ENCODE measurements at regions not wholly inside any gene's neighbourhood (a gene's known extent, or its start where the extent isn't known, plus 50 kb on each side); places are given as distances from the start of the nearest gene placed in this dataset.
"Not testable (repeated sequence)": the region's sequence is repeated elsewhere in the genome, so short reads cannot be mapped to it uniquely, and the experiment has no call there.

DNA sequence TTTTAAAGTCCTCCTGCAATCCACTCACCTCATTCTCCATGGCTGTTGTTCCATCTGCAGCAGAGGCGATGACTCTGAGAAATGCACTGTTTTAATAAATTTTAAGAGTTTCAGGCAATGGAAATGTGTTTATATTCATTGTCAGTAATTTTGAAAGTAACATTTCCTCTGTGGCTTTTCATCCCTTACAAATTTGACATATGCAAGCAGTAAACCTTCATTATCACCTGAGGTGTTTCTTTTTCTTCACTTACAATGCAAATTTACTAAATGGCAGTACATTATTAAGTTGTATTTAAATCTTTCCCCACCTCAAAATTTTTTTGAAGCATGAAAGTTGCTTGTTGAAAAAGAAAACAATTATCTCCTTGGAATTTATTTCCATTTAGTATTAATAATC, 136.9 kb downstream of the DIRAS2 start:
- Histone ChIP-seq H3K9me3 (no peaks in the 10 kb centered on the region), H3K4me3 (no peak overlapping the region), H3K27me3 (no peaks in the 10 kb centered on the region), H3K27ac (no peak overlapping the region), H3K36me3 (no peaks in the 10 kb centered on the region), H3K4me1 (no peaks in the 10 kb centered on the region)
- ATAC-seq (ENCODE audit: low FRiP score in 2 of 2) (no peak), DNase-seq (no peak)
- TF ChIP-seq POLR2AphosphoS5 (IDR thresholded peaks at IDR 0.05) (no peak), EP300 (IDR thresholded peaks at IDR 0.05) (no peak), POLR2A (IDR thresholded peaks at IDR 0.05) (no peak)
- TF ChIP-seq, protein P1, sequence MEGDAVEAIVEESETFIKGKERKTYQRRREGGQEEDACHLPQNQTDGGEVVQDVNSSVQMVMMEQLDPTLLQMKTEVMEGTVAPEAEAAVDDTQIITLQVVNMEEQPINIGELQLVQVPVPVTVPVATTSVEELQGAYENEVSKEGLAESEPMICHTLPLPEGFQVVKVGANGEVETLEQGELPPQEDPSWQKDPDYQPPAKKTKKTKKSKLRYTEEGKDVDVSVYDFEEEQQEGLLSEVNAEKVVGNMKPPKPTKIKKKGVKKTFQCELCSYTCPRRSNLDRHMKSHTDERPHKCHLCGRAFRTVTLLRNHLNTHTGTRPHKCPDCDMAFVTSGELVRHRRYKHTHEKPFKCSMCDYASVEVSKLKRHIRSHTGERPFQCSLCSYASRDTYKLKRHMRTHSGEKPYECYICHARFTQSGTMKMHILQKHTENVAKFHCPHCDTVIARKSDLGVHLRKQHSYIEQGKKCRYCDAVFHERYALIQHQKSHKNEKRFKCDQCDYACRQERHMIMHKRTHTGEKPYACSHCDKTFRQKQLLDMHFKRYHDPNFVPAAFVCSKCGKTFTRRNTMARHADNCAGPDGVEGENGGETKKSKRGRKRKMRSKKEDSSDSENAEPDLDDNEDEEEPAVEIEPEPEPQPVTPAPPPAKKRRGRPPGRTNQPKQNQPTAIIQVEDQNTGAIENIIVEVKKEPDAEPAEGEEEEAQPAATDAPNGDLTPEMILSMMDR (IDR thresholded peaks at IDR 0.05) = no peak
- 85 to 93% methylated on average over 1 of the region's 1 CpG for WGBS, 2 donors

DNA sequence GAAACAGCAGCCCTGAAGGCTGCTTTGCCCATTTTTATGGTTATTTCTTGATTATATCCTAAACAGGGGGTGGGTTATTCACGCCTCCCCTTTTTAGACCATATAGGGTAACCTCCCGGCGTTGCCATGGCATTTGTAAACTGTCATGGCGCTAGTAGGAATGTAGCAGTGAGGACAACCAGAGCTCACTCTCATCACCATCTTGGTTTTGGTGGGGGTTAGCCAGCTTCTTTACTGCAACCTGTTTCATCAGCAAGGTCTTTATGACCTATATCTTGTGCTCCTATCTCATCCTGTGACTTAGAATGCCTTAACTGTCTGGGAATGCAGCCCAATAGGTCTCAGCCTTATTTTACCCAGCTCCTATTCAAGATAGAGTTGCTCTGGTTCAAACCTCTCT, 136.2 kb downstream of the DIRAS2 start:
- H3K9me3 ChIP-seq; H3K4me3 ChIP-seq; ATAC-seq (ENCODE audit: low FRiP score in 2 of 2); H3K4me1 ChIP-seq; H3K27ac ChIP-seq; H3K36me3 ChIP-seq; H3K27me3 ChIP-seq; DNase-seq: not testable (repeated sequence)
- WGBS, 2 donors = 82 to 92% methylated on average over 4 of the region's 4 CpGs

DNA sequence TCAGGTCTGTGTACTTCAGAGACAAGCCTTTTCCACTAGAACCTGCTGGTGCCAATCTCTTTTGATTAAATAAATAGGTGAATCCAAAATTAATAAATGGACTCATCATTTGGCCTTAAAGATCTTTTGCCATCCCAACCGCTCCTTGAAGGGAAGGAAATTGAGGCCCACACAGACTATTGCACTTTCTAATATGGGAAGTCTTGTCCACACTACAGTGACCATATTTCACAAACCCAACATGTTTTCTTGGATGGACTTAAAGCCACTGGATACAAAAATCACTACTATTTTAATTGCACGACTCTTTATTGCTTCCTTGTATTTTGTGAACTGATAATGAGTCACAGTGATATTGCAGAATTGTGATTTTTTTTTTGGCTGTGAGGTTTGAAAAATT, 135.0 kb downstream of the DIRAS2 start:
- H3K36me3 ChIP-seq = no peaks in the 10 kb centered on the region
- H3K4me1 ChIP-seq = no peaks in the 10 kb centered on the region
- no peak for ATAC-seq (ENCODE audit: low FRiP score in 2 of 2)
- DNase-seq = no peak
- TF ChIP-seq POLR2AphosphoS5 (IDR thresholded peaks at IDR 0.05) = no peak
- TF ChIP-seq, protein P1 (IDR thresholded peaks at IDR 0.05) = no peak
- TF ChIP-seq POLR2A (IDR thresholded peaks at IDR 0.05) = no peak
- TF ChIP-seq EP300 (IDR thresholded peaks at IDR 0.05) = no peak
- WGBS, 2 donors = 81 to 95% methylated on average over 2 of the region's 2 CpGs
- H3K27me3 ChIP-seq = no peaks in the 10 kb centered on the region
- H3K9me3 ChIP-seq = no peaks in the 10 kb centered on the region
- no peak overlapping the region for H3K27ac ChIP-seq
- no peak overlapping the region for H3K4me3 ChIP-seq

DNA sequence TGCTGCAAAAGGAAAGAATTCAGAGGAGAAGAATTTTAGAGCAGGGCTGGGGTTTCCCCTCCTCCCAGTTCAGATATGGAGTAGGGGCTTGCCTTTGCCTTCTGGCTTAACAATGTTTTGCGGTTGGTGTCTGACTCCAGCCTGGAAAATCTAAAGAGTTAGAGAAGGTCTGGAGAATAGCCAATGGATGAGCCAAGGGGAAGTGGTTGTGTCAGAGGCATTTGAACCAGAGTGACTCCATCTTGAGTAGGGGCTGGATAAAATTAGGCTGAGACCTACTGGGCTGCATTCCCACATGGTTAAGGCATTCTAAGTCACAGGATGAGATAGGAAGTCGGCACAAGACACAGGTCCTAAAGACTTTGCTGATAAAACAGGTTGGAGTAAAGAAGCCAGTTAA, 133.7 kb downstream of the DIRAS2 start:
- no peak for ATAC-seq (ENCODE audit: low FRiP score in 2 of 2)
- H3K27me3 ChIP-seq = no peaks in the 10 kb centered on the region
- WGBS, 2 donors = 95 to 100% methylated on average over 2 of the region's 2 CpGs

DNA sequence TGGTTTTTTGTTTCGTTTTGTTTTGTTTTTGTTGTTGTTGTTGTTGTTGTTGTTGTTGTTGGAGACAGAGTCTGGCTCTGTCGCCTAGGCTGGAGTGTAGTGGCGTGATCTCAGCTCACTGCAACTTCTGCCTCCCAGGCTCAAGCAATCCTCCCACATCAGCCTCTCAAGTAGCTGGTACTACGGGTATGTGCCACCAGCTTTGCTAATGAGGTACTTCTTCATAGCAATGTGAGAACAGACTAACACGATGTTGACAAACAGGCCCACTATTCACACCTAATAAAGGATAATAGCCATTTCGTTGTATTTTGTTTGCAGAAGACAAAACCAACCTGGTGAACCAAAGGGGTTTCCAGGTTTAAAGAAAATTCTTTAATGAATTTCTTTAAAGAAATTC, 130.9 kb downstream of the DIRAS2 start:
- H3K36me3 ChIP-seq = no peaks in the 10 kb centered on the region
- H3K9me3 ChIP-seq = no peaks in the 10 kb centered on the region
- no peak overlapping the region for H3K4me3 ChIP-seq
- DNase-seq (no peak), ATAC-seq (ENCODE audit: low FRiP score in 2 of 2) (no peak)
- no peaks in the 10 kb centered on the region for H3K27me3 ChIP-seq
- no peaks in the 10 kb centered on the region for H3K4me1 ChIP-seq
- 84 to 85% methylated on average over 6 of the region's 6 CpGs for WGBS, 2 donors
- TF ChIP-seq EP300 (IDR thresholded peaks at IDR 0.05) (no peak), POLR2A (IDR thresholded peaks at IDR 0.05) (no peak), POLR2AphosphoS5 (IDR thresholded peaks at IDR 0.05) (no peak)
- TF ChIP-seq, protein P1 (IDR thresholded peaks at IDR 0.05) = no peak
- H3K27ac ChIP-seq = no peak overlapping the region

More for the DNA sequence above, 133.7 kb downstream of the DIRAS2 start:
- no peaks in the 10 kb centered on the region for H3K4me1 ChIP-seq
- H3K27ac ChIP-seq = no peak overlapping the region
- H3K4me3 ChIP-seq = no peak overlapping the region
- DNase-seq = no peak
- TF ChIP-seq EP300 (IDR thresholded peaks at IDR 0.05) (no peak), POLR2AphosphoS5 (IDR thresholded peaks at IDR 0.05) (no peak), POLR2A (IDR thresholded peaks at IDR 0.05) (no peak)
- TF ChIP-seq, protein P1 (IDR thresholded peaks at IDR 0.05) = no peak
- no peaks in the 10 kb centered on the region for H3K9me3 ChIP-seq
- H3K36me3 ChIP-seq = no peaks in the 10 kb centered on the region

Measured in upper lobe of left lung (tissue), 6 donors.